Transverse colon (tissue), 4 donors: ENCODE measurements at regions not wholly inside any gene's neighbourhood (a gene's known extent, or its start where the extent isn't known, plus 50 kb on each side); places are given as distances from the start of the nearest gene placed in this dataset.

Experiments used
- CTCF ChIP-seq, 5 experiments: fragments of 200-600 bp in 3 of 5; fragments of 450-650 bp in 2 of 5; sonication (generic) in 3 of 5; IDR thresholded peaks; 1 replicate in 2 of 5; 2 replicates in 3 of 5; pipeline ENCODE4 v1.5.1; 2016 to 2017; ENCODE audit warnings: antibody characterized with exemption in 5 of 5, inconsistent platforms in 3 of 5, mild to moderate bottlenecking in 2 of 5, moderate library complexity in 1 of 5
- EP300 ChIP-seq: sonication (generic); formaldehyde crosslinking; IDR thresholded peaks from one replicate; pipeline ENCODE4 v1.6.1; 2017; ENCODE audit warnings: antibody characterized with exemption, low read depth
- POLR2A ChIP-seq: fragments of 450-650 bp; IDR thresholded peaks from one replicate; pipeline ENCODE4 v1.6.1; 2016; ENCODE audit warnings: antibody characterized with exemption, mild to moderate bottlenecking, moderate library complexity
- POLR2AphosphoS5 ChIP-seq, 3 donors: sonication (generic); formaldehyde crosslinking; IDR thresholded peaks; one replicate each; pipeline ENCODE4 v1.6.1; 2016; ENCODE audit warnings: antibody characterized with exemption in 3 of 3

- no peak for TF ChIP-seq EP300
- TF ChIP-seq POLR2A = no peak
- no peak for TF ChIP-seq CTCF (IDR thresholded peaks at IDR 0.05)
- TF ChIP-seq POLR2AphosphoS5 (IDR thresholded peaks at IDR 0.05) = no peak
Observed at GRCh38 chr7:138308136-138308535, 151.9 kb upstream of the TRIM24 start.
